ENCODE measurements at regions not wholly inside any gene's neighbourhood (a gene's known extent, or its start where the extent isn't known, plus 50 kb on each side); places are given as distances from the start of the nearest gene placed in this dataset.

DNA sequence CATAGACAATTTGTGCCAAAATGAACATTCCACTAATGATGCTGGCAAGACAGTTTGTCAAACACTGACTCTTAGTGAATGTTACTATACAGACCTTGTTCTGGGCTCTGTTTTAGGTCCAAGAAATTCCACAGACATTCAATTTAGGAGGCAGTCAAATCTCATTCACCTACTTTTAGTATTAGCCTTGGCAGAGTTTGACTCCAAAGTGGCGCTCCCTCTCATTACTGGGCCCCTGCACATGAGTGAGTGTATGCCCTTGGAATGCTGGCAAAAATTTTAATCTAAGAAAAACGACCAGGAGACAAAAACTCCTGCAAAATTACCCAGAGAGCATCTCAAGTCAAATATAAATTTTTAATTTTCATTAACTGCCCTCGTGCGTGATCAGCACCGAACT, 94.9 kb upstream of the SLC27A6 start:
- TF ChIP-seq, protein P1, sequence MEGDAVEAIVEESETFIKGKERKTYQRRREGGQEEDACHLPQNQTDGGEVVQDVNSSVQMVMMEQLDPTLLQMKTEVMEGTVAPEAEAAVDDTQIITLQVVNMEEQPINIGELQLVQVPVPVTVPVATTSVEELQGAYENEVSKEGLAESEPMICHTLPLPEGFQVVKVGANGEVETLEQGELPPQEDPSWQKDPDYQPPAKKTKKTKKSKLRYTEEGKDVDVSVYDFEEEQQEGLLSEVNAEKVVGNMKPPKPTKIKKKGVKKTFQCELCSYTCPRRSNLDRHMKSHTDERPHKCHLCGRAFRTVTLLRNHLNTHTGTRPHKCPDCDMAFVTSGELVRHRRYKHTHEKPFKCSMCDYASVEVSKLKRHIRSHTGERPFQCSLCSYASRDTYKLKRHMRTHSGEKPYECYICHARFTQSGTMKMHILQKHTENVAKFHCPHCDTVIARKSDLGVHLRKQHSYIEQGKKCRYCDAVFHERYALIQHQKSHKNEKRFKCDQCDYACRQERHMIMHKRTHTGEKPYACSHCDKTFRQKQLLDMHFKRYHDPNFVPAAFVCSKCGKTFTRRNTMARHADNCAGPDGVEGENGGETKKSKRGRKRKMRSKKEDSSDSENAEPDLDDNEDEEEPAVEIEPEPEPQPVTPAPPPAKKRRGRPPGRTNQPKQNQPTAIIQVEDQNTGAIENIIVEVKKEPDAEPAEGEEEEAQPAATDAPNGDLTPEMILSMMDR (IDR thresholded peaks at IDR 0.05), result no peak
- no peak for TF ChIP-seq POLR2A (IDR thresholded peaks at IDR 0.05)

Measured in testis (tissue), 2 donors.